Fibroblast of villous mesenchyme (primary cell): ENCODE measurements at regions not wholly inside any gene's neighbourhood (a gene's known extent, or its start where the extent isn't known, plus 50 kb on each side); places are given as distances from the start of the nearest gene placed in this dataset.

Experiments
- DNase-seq: peaks from one replicate; pipeline ENCODE4 v3.0.0-alpha.2; 2010; ENCODE audit warnings: low read depth
- H3K4me3 ChIP-seq: 2 replicates; pipeline ENCODE4 v1.5.1; 2011; ENCODE audit warnings: low read depth, mild to moderate bottlenecking, low read length
- TF ChIP-seq, protein P1 (sequence below): IDR thresholded peaks from 2 replicates; pipeline ENCODE4 v1.5.1; 2012; ENCODE audit warnings: low read depth, mild to moderate bottlenecking, low read length; ENCODE audit not compliant: insufficient read depth

DNA sequence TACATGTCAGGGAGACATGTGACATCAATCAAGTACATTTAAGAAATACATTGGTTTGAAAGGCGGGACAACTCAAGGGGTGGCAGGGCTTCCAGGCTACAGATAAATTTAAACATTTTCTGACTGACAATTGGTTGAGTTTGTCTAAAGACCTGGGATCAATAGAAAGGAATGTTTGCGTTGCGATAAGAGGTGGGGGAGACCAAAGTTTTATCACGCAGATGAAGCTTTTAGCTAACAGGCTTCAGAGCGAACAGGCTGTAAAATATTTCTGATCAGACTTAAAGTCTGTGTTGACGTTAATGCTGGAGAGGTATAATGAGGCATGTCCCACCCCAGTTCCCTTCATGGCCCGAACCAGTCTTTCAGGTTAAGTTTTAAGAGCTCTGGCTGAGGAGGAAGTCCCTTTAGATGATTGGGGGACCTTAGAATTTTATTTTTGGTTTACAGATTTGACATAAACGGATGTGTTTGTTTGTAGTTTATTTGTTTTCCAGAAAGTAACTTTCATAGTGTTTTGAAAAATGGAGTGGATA lies 346.7 kb upstream of the RASGEF1B start:
- TF ChIP-seq, protein P1, sequence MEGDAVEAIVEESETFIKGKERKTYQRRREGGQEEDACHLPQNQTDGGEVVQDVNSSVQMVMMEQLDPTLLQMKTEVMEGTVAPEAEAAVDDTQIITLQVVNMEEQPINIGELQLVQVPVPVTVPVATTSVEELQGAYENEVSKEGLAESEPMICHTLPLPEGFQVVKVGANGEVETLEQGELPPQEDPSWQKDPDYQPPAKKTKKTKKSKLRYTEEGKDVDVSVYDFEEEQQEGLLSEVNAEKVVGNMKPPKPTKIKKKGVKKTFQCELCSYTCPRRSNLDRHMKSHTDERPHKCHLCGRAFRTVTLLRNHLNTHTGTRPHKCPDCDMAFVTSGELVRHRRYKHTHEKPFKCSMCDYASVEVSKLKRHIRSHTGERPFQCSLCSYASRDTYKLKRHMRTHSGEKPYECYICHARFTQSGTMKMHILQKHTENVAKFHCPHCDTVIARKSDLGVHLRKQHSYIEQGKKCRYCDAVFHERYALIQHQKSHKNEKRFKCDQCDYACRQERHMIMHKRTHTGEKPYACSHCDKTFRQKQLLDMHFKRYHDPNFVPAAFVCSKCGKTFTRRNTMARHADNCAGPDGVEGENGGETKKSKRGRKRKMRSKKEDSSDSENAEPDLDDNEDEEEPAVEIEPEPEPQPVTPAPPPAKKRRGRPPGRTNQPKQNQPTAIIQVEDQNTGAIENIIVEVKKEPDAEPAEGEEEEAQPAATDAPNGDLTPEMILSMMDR = no peak
- DNase-seq = no peak
- H3K4me3 ChIP-seq = no peak overlapping the region

DNA sequence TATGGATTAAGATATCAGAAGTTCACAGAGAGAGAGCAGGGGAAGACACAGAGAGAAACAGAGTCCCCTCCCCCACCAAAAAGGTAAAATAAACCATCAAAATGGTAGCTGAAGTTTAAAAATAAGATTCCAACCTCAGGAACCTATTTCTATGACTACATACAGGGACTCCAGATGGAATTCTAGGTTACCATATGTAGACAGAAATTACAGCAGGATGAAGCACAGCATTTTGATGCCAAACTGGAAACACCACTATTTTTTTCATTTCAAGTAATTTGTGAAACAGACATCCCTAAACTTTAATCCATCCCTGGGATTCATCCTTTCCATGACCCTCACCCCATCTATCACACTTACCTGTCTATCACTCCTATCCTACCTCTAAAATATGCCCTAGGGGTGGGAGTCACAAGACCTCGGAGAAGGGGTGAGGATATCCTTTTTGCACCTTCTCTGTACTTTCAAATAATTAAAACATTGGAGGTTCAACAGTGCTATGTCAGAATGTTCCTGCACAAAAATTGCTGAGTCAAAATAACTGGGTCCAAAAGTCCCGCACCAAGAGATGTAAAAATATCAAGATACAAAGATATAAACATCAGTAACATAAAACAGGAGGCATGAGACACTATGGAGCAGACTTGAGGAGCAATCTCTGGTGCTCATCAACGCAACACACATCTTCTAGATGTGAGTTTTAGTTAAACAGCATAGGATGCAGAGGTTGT lies 344.5 kb upstream of the RASGEF1B start:
- TF ChIP-seq, protein P1 = no peak
- no peak overlapping the region for H3K4me3 ChIP-seq
- no peak for DNase-seq

DNA sequence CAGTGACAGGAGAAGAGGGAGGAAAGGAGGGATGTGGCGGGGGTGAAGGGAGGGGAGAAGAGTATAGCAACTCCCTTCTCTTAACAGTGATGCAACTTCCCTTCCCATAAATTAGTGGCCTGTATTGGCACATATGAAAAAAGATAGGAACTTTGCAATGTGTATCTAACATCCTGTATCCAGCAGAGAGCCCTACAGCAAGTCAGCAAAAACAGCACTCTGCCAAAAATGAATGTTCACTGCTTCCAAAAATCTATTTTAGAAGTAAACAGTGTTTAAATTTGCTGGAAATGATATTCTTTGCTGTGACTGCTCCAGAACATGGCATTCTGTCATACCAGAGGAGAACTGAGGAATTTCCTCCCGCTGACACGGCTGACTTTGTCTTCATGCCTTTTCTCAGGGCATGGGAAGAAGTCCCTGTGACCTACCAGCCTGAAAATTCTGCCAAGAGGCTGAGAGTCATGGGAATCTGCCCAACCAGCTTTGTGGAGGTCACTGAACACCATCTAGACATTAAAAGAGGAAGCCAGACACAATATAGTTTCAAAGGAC lies 343.4 kb upstream of the RASGEF1B start:
- TF ChIP-seq, protein P1 = no peak
- no peak overlapping the region for H3K4me3 ChIP-seq
- DNase-seq = no peak

DNA sequence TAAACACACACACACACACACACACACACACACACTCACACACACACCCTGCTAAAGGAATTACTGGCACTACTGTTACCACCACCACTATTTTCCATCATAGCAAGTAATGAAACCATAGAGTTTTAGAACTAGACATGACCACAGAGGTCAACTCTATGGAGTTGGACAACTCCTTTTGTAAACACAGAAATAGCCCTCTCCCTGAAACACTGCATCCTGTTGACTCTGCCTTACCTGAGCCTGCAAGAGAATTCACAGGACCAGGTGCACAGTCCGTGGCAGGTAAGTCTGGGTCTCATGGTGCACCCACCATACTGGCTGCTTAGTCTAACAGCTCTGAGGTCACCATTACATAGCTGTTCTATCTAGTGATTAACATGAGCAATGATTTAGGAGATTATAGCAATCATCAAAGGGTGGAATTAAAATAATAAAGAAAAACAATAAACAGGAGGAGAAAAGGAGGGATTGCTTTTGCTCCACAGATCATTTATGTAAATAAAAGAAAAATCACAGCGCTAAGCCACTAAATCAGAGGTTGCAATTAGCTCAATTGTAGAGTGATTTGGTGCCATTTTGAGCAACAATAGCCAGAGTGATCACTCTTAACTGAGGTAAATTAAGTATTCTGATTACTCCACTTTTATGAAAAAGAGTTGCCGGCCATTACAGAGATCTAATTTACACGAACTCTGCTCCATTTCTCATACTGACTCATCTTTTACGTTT lies 340.0 kb upstream of the RASGEF1B start:
- no peak overlapping the region for H3K4me3 ChIP-seq
- no peak for DNase-seq
- TF ChIP-seq, protein P1 = no peak

DNA sequence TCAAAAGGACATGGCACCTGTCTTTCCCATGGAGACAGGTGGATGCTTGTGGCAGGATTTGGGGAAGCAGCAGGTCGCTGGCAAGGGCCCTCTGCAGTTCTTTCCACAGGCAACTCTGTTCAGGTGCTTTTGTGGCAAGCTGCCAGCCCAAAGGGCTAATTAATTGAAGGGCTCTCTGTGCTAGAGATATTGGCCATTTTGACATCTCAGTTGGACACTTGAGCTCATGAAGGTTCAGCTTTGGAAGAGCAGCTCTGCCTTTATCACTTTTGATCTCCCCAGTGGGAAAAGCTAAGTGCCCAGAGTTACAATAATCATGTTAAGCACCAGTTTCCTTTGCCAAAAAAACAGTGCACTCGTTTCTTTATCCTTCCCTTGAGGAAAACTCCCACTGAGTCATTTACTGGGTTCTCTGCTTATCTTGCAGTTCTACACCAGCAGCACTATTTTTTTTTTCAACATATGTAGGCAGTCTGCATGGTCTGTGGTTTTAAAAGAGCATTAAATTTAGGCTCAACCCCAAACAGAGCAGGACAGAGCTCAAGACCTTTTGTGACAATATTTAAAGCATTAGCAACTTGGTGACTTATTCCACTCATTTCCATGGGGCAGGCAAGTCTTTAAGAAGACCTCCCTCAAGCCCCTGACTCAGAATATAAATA lies 336.4 kb upstream of the RASGEF1B start:
- DNase-seq = no peak
- H3K4me3 ChIP-seq = no peak overlapping the region
- TF ChIP-seq, protein P1 = no peak

DNA sequence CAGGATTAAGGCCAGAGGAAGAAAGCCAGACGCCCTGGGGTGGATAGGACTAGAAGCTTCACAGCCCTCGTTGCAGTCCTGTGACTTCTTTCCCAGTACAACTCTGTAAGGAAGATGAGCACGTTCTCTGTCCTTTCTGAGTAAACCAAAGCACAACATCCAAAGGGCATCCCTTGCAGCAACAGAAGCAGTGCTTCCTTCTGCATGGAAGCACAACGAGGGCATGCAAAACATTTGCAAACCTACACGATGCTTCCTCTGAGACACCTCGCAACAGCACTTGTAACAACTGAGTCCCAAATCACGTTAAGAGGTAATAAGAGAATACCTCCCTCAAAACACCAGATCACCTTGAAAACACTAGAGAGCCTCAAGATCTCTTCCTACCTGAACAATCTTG lies 335.7 kb upstream of the RASGEF1B start:
- TF ChIP-seq, protein P1 = no peak
- DNase-seq = no peak
- no peak overlapping the region for H3K4me3 ChIP-seq
